HG02938 (cell line): ENCODE measurements at regions not wholly inside any gene's neighbourhood (a gene's known extent, or its start where the extent isn't known, plus 50 kb on each side); places are given as distances from the start of the nearest gene placed in this dataset.
A peak's percentile ranks its signal among the peaks of the same experiment; 100 is the strongest.
"Not testable (repeated sequence)": the region's sequence is repeated elsewhere in the genome, so short reads cannot be mapped to it uniquely, and the experiment has no call there.

ENCODE experiments used
- ATAC-seq: cut with Tn5 transposase; IDR thresholded peaks from one replicate; pipeline ENCODE4 v1.9.1; 2021; ENCODE audit warnings: mild to moderate bottlenecking, moderate library complexity; ENCODE audit not compliant: unreplicated experiment

GRCh38 chr18:22563164-22563583 is 145.5 kb upstream of the CTAGE1 start:
- ATAC-seq: peak; percentile 71

- no peak for ATAC-seq
Measured at GRCh38 chr18:22564036-22564435, 146.3 kb upstream of the CTAGE1 start.

DNA sequence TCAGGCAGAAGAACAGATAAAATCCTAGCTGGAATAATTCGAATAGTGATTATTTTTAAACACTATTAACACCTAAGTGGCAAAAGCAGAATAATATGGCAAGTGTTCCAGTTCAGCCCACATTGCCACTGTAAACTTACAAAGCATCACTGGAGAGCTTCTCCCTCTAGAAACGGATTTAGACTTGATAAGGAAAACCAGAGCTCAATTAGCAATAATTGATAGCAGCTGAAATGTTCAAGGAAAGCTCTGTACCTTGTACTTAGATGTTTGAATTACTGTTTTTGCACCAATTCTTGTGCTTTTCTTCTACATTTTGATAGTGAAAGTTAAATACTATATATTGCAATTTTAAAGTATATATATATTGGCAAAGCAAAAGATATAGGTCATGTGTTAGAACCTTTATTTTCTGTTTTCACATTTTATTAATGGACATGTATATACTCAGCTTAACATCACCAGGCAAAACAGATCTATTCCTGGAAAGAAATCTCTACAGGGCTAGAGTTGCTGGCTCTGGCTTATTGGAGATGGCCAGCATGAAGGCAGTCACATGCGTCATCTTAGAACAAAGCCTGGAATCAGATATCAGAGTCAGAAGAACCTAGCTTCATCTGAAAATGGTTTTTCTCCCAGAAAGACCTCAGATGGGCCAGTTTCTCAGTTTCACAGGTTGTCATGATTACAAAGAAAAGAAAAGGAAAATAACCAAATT is 149.1 kb upstream of the CTAGE1 start:
- ATAC-seq: no peak

GRCh38 chr18:22567794-22568193 is 150.1 kb upstream of the CTAGE1 start:
- no peak for ATAC-seq

DNA sequence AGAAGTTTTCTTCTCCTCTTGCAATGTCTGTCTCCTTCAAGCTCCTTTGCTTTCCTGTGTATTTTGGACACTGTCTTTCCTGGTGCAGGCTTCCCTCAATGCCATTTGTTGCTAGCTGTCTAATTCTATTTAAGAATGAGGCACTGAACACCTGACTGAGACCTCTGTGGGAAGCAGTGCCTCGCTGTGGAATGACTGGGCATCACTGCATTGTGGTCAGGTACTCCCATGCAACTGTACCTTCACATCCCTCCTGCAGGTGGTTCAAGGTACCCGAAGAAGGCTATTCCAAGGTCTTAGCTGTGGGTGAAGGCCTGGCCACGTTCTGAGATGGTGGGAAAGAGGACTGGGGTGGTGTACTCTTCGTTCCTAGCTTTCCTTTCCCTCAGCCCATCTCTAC is 152.8 kb upstream of the CTAGE1 start:
- ATAC-seq: no peak

- no peak for ATAC-seq
Measured at GRCh38 chr18:22572341-22572740, 154.6 kb upstream of the CTAGE1 start.

DNA sequence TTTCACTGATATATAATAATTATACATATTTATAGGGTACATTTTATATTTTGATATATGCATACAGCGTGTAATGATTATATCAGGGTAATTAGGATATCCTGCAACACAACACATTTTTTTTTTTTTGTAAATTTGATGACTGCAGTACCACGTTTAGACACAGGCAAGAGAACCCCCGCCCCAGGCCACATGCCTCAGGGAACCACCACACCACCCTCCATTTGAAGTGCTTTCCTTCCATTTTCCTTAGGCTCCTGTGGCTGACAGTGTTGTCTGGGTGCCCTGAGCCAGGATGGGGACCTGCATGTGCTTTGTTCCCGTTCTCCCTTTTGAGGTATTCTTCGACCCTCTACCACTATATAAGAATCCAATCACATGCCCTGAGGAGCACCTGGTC is 161.6 kb upstream of the CTAGE1 start:
- no peak for ATAC-seq

- no peak for ATAC-seq
Measured at GRCh38 chr18:22585333-22585732, 167.6 kb upstream of the CTAGE1 start.

- ATAC-seq: no peak
Measured at GRCh38 chr18:22585821-22586220, 168.1 kb upstream of the CTAGE1 start.

GRCh38 chr18:22591222-22591621 is 173.5 kb upstream of the CTAGE1 start:
- no peak for ATAC-seq

- no peak for ATAC-seq
Measured at GRCh38 chr18:22594155-22594690, 176.5 kb upstream of the CTAGE1 start.

GRCh38 chr18:22601481-22601880 is 183.8 kb upstream of the CTAGE1 start:
- ATAC-seq: no peak

DNA sequence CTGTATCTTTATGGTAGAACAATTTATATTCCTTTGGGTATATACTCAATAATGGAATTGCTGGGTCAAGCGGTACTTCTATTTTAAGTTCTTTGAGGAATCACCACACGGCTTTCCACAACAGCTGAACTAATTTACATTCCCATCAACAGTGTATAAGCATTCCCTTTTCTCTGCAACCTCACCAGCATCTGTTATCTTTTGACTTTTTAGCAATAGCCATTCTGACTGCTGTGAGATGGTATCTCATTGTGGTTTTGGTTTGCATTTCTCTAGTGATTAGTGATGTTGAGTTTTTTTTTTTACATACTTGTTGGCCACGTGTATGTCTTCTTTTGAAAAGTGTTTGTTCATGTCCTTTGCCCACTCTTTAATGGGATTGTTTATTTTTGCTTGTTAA is 184.7 kb upstream of the CTAGE1 start:
- not testable (repeated sequence) for ATAC-seq

GRCh38 chr18:22603902-22604301 is 186.2 kb upstream of the CTAGE1 start:
- ATAC-seq: no peak

DNA sequence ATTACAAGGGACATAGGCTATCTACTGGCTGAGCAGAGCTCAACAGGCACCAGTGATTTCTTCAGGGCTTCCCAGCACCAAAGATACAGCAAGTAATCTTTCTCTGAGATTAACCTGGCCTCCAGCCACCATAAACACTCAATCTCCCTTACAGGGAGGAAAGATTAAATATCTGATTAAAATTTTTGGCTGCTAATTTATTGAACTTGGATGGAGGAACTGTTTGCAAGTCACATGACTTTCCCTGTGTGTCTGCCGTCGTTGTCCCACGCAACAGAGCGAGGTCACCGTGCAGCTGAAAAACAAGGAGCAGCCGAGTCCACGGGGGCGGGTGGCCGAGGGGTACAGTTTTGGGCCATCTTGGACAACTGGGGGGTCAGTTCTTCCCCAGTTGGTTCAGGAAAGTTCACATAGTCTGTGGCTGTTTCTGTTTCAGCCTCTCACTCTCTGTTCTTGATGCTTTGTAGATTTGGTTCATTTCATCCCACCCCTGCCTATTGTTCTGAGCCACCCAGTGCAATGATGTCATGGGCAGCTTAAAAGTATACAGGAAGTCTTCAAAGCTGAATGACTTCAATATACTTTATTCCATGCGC is 186.8 kb upstream of the CTAGE1 start:
- ATAC-seq: no peak

DNA sequence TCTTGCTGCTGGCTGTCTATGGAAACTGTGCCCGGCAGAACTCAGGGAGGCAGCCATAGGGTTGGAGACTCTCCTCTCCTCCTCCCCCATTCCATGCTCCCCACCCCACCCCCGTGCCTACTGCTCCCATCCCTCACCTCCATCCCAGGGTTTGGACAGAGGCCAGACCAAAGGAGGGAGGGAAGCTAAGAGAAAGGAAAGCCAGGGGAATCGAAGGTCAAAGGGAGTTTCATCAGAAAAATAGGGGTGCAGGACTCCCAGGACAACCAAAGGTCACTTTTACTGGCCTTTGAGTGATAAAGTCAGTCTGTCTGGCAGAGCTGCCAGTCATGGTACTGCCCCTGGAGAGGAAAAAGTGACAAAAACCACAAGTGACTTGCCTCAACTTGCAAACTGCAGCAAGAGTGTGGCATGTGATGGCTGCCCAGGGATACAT is 187.3 kb upstream of the CTAGE1 start:
- ATAC-seq: no peak

DNA sequence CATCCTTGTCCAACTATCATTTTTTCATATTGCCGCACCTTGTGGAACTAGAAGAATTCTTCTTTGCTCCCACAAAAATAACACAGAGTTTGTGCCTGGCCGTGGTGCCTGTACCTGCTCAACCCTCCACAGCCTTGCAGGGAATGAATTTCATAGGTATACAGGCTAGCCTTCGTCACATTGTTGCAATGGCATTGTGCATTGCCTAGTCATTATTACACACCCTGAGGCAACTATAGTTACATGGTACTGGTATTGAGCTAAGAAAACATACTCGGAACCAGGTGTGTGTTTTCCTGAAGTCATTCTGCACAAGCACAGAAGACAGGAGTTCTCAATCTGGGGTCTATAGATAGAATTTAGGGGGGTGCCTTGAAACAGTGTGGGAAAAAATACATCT is 188.0 kb upstream of the CTAGE1 start:
- no peak for ATAC-seq

DNA sequence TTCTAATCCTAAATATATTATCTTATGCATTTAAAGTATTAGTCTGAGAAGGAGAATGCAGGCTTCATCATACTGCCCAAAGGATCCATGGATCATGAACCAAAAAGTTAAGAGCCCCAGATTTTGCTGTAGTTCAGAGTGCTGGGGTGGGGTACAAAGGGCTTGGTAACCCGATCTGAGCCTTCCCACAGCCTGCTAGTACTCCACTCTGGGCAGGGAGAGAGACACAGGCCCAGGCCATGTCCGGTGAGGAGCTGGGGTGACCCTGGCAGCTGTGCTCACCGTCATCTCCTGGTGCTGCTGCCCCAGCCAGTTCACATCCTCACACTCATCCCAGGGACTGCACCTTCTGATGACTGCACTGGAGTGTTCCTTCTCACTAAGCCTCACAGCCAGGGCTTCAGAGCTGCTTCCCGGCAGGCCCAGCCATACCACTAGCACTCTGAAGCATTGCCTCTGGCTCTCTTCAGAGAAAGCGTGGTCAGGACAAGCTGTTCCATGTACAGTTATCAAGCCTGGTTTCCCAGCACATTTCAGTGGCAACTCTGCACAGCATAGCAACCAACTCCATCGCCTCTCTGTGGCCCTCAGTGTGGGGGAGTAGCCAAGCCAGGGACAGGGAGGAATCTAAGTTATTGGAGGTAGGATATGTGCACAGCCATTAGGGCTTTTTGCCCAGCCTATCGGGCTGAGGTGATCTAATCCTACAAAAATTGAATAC is 189.0 kb upstream of the CTAGE1 start:
- ATAC-seq: no peak

DNA sequence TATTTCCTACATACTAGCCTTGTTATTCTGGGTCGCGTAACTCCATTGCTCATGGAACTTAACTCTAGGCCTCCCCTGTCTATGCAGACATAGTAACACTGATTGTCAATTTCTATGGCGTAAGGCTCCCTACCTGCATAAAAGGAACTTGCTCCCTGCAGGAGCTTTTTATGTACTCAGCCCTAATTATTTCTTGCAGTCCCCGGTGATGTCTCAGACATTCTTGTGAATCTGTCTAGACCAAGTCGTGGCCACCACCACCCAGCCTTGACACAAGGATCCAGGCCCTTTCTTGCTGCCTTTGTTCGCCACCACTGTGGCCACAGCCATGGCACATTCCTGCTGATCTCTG is 189.5 kb upstream of the CTAGE1 start:
- no peak for ATAC-seq

DNA sequence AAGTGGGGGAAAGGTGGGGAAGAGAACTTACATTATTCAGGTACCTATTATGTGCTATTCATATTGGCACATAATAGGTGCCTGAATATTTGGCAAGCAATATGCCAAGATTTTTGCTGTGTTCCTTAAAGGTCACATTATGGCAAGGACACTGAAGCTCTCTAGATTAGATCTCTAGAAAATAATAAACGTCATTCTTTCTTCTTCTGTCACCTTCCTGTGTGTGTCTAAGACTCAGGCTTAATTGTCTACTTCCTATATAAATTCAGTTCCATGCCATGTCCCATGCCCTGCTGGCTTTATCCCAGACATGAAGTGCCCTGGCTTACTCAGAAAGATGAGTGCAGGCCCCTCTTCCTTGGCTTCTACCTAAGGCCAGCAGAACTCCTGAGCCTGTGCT is 191.1 kb upstream of the CTAGE1 start:
- ATAC-seq: no peak

DNA sequence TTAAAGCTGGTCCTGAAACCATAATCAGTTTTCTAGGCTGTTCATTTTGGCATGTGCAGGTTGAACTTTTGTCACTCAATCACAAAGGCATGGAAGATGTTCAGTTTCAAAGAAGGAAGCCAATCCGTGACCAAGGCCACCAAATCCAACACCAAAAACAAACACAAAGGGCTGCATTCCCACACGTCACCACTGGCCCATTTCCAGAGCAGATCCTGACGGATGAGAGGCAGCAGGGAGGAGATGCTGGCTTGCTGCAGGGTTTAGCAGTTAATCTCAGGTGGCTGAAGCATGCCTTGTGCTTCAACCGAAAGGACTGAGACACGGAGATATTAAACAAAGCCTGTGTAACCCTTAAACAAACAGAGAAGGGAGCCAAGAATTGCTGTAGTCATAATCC is 191.9 kb upstream of the CTAGE1 start:
- no peak for ATAC-seq
